ENCODE measurements at regions not wholly inside any gene's neighbourhood (a gene's known extent, or its start where the extent isn't known, plus 50 kb on each side); places are given as distances from the start of the nearest gene placed in this dataset.

DNA sequence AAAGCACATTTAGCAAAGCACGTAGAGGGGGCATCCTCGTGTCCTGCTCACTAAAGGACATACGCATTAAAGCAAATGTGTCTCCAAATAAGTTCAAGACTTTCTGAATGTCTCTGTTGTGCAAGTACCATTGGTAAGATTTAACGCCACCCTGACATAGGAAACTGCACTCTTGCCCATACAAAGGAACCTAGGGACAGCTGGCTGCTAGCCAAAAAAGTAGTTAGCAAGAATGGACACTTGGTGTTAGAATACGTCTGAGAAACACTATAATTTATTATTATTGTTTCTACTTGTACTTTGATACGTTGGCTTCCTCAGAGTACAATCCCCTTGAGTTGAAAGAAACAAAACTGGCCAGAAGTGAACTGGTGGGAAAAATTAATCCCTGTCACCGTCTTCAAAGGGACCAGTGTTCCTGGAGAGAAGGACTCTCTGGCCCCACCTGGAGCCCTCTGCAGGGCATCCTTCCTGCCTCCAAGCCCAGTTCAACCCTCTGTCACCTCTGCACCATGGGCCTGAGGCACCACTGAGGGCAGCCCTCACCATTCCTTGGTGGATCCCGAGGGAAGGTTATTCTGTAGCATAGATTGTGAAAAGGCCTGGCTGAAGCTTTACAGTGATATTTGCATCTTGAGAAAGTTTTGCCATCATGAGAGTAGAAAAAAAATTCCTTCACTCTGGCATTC, 51.4 kb upstream of the APCDD1 start:
- DNase-seq: no peak

DNA sequence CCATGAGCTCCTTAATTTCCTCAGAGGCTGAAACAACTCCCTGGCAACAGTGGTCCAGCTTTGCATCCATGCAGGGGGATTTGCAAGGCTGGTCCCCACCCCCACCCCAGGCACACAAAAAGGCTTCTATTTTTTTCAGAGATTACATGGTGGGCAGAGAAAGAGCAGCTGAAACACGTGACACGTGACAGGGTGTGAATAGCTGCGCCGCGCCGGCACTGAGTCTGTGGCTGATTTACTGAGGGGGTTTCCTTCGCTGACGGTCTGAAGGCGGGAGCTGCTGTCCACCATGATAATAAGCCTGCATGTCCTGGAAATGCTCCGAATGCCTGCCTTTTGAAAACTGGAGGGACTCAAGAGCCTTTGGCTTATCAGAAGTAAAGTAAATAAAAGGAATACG, 50.7 kb upstream of the APCDD1 start:
- no peak for DNase-seq

DNA sequence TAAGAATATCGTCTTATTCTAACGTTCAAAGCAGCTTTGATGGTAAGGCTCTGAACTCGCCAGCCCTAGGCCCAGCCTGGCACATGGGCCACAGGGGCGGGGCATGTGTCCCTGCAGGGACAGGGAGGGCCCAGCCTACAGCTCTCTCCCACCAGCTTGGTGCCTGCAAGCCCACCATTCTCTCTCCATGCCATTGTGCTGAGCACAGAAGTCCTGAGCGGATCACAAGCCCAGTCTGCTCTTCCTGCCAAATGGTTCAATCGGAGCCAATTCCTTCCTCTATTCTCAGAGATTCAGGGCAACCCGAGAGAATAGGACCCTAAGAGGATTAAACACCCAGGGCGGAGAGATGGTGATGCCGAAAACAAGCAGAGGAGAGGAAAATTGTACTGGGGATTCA, 50.3 kb upstream of the APCDD1 start:
- no peak for DNase-seq
